Cardiac muscle cell (in vitro differentiated cells and primary cell): ENCODE measurements at regions not wholly inside any gene's neighbourhood (a gene's known extent, or its start where the extent isn't known, plus 50 kb on each side); places are given as distances from the start of the nearest gene placed in this dataset.

Experiments used
- DNase-seq, 2 donors: peaks; one replicate each; pipeline versions ENCODE4 v3.0.0 to v3.0.0-alpha.2; 2010 to 2017; ENCODE audit warnings: low read depth in 1 of 2, low spot score in 1 of 2
- H3K27ac ChIP-seq: fragments of 200-600 bp; sonication (generic); 2 replicates; pipeline ENCODE4 v1.5.1; 2016
- H3K27me3 ChIP-seq: fragments of 200-600 bp; sonication (generic); 2 replicates; pipeline ENCODE4 v1.6.0; 2016; ENCODE audit warnings: control low read depth
- H3K36me3 ChIP-seq: fragments of 200-600 bp; sonication (generic); 2 replicates; pipeline ENCODE4 v1.5.1; 2016; ENCODE audit warnings: control low read depth
- H3K4me1 ChIP-seq: fragments of 200-600 bp; sonication (generic); 2 replicates; pipeline ENCODE4 v1.8.1; 2017; ENCODE audit warnings: low read depth, mild to moderate bottlenecking, mixed run types
- H3K4me3 ChIP-seq: fragments of 200-600 bp; sonication (generic); 2 replicates; pipeline ENCODE4 v1.5.1; 2016; ENCODE audit warnings: mild to moderate bottlenecking
- H3K9me3 ChIP-seq: fragments of 200-600 bp; sonication (generic); 2 replicates; pipeline ENCODE4 v1.5.1; 2017; ENCODE audit warnings: low read depth, mild to moderate bottlenecking, control low read depth
- TF ChIP-seq, protein P1 (sequence below): IDR thresholded peaks from 2 replicates; pipeline ENCODE4 v1.5.1; 2012; ENCODE audit warnings: low read depth, mild to moderate bottlenecking, low read length

DNA sequence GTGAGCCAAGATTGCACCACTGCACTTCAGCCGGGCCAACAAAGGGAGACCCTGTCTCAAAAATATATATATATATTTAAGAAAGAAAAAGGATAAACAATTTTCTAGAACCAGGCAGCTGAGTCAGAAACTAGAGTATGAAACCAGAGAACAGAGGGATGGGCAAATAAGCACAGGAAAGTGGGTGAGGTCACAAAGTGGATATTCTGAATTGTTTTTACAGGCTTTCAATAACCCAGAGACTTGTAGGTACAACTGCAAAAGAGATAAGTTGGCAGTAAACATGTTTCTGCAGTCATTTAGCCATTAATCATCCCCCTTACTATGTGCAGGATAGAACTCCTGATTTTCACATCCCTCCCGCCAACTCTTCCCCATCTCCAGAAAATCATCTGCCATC is 94.2 kb downstream of the BTG1 start:
- no peak for DNase-seq
- Histone ChIP-seq H3K27ac (no peak overlapping the region), H3K4me1 (peaks cover 7% of the 10 kb centered on the region), H3K4me3 (no peak overlapping the region), H3K9me3 (no peaks in the 10 kb centered on the region), H3K36me3 (no peaks in the 10 kb centered on the region), H3K27me3 (no peaks in the 10 kb centered on the region)
- TF ChIP-seq, protein P1, sequence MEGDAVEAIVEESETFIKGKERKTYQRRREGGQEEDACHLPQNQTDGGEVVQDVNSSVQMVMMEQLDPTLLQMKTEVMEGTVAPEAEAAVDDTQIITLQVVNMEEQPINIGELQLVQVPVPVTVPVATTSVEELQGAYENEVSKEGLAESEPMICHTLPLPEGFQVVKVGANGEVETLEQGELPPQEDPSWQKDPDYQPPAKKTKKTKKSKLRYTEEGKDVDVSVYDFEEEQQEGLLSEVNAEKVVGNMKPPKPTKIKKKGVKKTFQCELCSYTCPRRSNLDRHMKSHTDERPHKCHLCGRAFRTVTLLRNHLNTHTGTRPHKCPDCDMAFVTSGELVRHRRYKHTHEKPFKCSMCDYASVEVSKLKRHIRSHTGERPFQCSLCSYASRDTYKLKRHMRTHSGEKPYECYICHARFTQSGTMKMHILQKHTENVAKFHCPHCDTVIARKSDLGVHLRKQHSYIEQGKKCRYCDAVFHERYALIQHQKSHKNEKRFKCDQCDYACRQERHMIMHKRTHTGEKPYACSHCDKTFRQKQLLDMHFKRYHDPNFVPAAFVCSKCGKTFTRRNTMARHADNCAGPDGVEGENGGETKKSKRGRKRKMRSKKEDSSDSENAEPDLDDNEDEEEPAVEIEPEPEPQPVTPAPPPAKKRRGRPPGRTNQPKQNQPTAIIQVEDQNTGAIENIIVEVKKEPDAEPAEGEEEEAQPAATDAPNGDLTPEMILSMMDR = no peak

DNA sequence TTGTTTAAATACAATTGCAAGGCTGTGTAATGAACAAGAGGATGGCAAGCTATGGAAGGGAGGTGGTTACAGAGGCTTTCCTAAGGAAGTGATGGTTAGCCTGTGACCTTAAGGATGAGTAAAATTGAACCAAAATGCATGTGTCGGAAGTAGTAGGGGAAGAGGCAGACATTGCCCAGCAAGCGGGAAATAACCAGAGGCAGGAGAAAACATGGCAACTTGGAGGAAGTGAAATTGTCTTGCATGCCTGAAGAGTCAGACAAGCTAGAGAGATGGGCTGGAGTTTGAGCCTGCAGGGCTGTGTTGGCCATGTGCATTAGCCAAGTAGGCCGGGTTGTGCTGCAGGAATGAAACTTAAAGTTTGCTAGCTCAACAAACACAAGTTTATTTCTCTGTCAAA is 96.2 kb downstream of the BTG1 start:
- Histone ChIP-seq H3K27ac (no peak overlapping the region), H3K9me3 (no peaks in the 10 kb centered on the region), H3K4me3 (no peak overlapping the region), H3K36me3 (no peaks in the 10 kb centered on the region), H3K4me1 (peaks cover 13% of the 10 kb centered on the region), H3K27me3 (no peaks in the 10 kb centered on the region)
- DNase-seq = no peak
- TF ChIP-seq, protein P1 = no peak

DNA sequence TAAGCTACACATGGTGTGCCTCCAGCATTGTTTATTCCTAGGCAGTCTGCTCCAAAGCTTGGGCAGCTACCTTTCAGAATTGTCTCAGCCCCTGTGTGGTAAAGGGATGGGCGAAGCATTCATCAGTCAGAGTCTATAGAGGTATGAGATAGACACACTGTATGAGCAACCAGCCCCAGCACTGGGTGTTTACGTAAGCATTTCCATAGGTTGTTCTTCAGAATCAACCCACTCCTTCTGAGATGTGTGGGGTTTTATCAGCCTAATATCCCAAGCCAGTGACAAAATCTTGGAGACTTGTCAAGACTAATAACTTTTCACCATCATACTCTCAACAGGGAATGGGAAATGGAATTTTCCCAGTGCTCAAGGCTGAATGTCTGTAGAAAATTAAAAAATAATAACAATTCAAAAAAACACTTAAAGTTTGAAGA is 98.2 kb downstream of the BTG1 start:
- no peak overlapping the region for H3K27ac ChIP-seq
- no peaks in the 10 kb centered on the region for H3K9me3 ChIP-seq
- no peaks in the 10 kb centered on the region for H3K27me3 ChIP-seq
- peak in 1 of 2 donors; percentile 39 for DNase-seq
- H3K4me3 ChIP-seq = no peak overlapping the region
- H3K4me1 ChIP-seq = peaks cover 13% of the 10 kb centered on the region
- TF ChIP-seq, protein P1 = no peak
- H3K36me3 ChIP-seq = no peaks in the 10 kb centered on the region

DNA sequence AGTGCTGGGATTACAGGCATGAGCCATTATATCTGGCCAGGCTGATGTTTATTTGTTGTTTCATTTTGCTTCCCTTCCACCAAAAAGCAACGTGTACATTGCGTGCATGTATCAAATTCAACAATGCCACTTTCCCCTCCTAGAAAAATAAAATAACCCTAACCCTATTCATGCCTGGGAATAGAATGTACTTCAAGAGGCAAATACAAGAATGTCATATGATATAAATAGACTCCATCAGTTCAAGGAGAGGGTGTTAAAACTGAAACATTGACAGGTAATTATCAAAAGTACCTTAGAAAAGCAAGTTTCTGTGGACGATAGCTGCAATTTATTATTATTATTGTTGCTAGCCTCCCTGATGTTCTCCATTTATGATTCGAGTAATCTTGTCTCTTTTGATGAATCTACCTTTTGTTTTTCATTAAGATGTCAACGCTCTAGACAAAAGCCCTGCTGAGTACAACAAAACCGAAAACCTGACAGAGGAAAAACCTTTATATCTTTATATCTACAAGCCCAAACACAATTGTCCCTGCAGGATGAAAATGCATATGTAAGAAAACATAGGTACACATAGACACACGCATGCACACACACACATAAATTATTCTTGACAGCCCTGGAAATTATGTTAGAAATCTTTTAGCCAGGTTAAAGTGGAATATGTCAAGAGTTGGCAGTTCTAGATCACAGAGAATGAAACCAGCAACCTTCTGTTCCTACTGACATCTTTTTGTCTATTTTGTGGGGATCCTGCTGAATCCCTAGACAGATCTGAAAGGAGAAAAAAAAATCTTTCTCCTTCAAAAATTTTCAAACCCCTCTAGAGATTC is 98.9 kb downstream of the BTG1 start:
- Histone ChIP-seq H3K36me3 (no peaks in the 10 kb centered on the region), H3K9me3 (no peaks in the 10 kb centered on the region), H3K4me1 (peaks cover 13% of the 10 kb centered on the region), H3K27ac (peak overlapping the region; percentile 48), H3K27me3 (no peaks in the 10 kb centered on the region), H3K4me3 (no peak overlapping the region)
- no peak for DNase-seq
- TF ChIP-seq, protein P1 = no peak

DNA sequence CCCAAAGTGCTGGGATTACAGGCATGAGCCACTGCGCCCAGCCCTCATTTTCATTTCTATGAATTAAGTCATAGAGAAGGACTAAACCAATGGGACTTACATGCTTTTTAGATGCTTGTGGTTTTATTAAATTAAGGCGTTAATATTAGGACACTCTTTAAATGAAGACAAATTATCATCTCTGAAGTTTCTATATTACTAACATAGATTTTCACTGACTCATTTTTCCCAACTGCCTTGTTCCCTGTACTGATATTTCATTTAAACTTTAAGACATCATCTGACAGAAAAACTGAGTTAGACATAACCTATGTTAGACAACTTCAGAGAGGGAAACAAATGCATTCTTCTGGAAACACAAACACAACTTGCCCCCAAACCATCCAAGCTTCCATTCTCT is 99.8 kb downstream of the BTG1 start:
- peaks cover 13% of the 10 kb centered on the region for H3K4me1 ChIP-seq
- TF ChIP-seq, protein P1 = no peak
- H3K27ac ChIP-seq = peak overlapping the region; percentile 48
- H3K9me3 ChIP-seq = no peaks in the 10 kb centered on the region
- no peaks in the 10 kb centered on the region for H3K36me3 ChIP-seq
- H3K4me3 ChIP-seq = no peak overlapping the region
- no peak for DNase-seq
- H3K27me3 ChIP-seq = no peaks in the 10 kb centered on the region
